ENCODE measurements at regions not wholly inside any gene's neighbourhood (a gene's known extent, or its start where the extent isn't known, plus 50 kb on each side); places are given as distances from the start of the nearest gene placed in this dataset.

- no peak for DNase-seq (ENCODE audit: low spot score)
- Mint-ChIP-seq H3K36me3 (peaks cover 10% of the 10 kb centered on the region), H3K9me3 (peaks cover 17% of the 10 kb centered on the region), H3K27ac (no peak overlapping the region), H3K4me1 (peaks cover 10% of the 10 kb centered on the region), H3K27me3 (ENCODE audit: low read depth) (no peaks in the 10 kb centered on the region), H3K4me3 (no peak overlapping the region)
- TF ChIP-seq FOXP1 (CRISPR knock-in tag; IDR thresholded peaks at IDR 0.05; ENCODE audit: borderline replicate concordance) (no peak), NFYB (CRISPR knock-in tag; conservative IDR thresholded peaks at IDR 0.05; ENCODE audit: low read depth) (no peak), ZNF263 (CRISPR knock-in tag; IDR thresholded peaks at IDR 0.05; ENCODE audit: low read depth) (no peak), ZNF671 (CRISPR knock-in tag; IDR thresholded peaks at IDR 0.05) (no peak), OVOL2 (CRISPR knock-in tag; IDR thresholded peaks at IDR 0.05; ENCODE audit: borderline replicate concordance) (no peak), HMGXB4 (CRISPR knock-in tag; IDR thresholded peaks at IDR 0.05) (no peak)
- POLR2A ChIA-PET = no interaction called here
- CTCF ChIA-PET = no interaction called here
- ATAC-seq = no peak
Observed at GRCh38 chr5:68110894-68111293, 104.7 kb upstream of the PIK3R1 start.

GRCh38 chr5:68110264-68110663 lies 105.3 kb upstream of the PIK3R1 start:
- ChIA-PET POLR2A (no interaction called here), CTCF (no interaction called here)
- Mint-ChIP-seq H3K9me3 (peaks cover 17% of the 10 kb centered on the region), H3K27ac (no peak overlapping the region), H3K36me3 (peaks cover 10% of the 10 kb centered on the region), H3K27me3 (ENCODE audit: low read depth) (no peaks in the 10 kb centered on the region), H3K4me3 (no peak overlapping the region), H3K4me1 (peaks cover 10% of the 10 kb centered on the region)
- ATAC-seq = no peak
- no peak for DNase-seq (ENCODE audit: low spot score)
- TF ChIP-seq NR3C1 (CRISPR knock-in tag; conservative IDR thresholded peaks at IDR 0.05; ENCODE audit: low read depth) = no peak
- TF ChIP-seq E2F4 (CRISPR knock-in tag; IDR thresholded peaks at IDR 0.05; ENCODE audit: borderline replicate concordance, low read depth) = no peak
- no peak for TF ChIP-seq FOXK1 (CRISPR knock-in tag; IDR thresholded peaks at IDR 0.05)
- no peak for TF ChIP-seq ZNF423 (CRISPR knock-in tag; IDR thresholded peaks at IDR 0.05)
- no peak for TF ChIP-seq PRDM15 (CRISPR knock-in tag; IDR thresholded peaks at IDR 0.05)
- no peak for TF ChIP-seq CTCF (IDR thresholded peaks at IDR 0.05)
- TF ChIP-seq ZNF532 (CRISPR knock-in tag; IDR thresholded peaks at IDR 0.05; ENCODE audit: borderline replicate concordance) = no peak
- no peak for TF ChIP-seq MLX (CRISPR knock-in tag; IDR thresholded peaks at IDR 0.05)
- TF ChIP-seq USF2 (CRISPR knock-in tag; IDR thresholded peaks at IDR 0.05) = no peak
- no peak for TF ChIP-seq HMGXB4 (CRISPR knock-in tag; IDR thresholded peaks at IDR 0.05)
- no peak for TF ChIP-seq ZMAT4 (CRISPR knock-in tag; IDR thresholded peaks at IDR 0.05)
- TF ChIP-seq MYBL2 (CRISPR knock-in tag; IDR thresholded peaks at IDR 0.05) = no peak

All from WTC11 (cell line).